Suppressor macrophage treated with lipopolysaccharide for 1 hour (primary cell): ENCODE measurements at regions not wholly inside any gene's neighbourhood (a gene's known extent, or its start where the extent isn't known, plus 50 kb on each side); places are given as distances from the start of the nearest gene placed in this dataset.
"Not testable (repeated sequence)": the region's sequence is repeated elsewhere in the genome, so short reads cannot be mapped to it uniquely, and the experiment has no call there.

ENCODE experiments used
- DNase-seq, 3 donors: peaks; one replicate each; pipeline ENCODE4 v3.0.0-alpha.2; 2020 to 2022

DNA sequence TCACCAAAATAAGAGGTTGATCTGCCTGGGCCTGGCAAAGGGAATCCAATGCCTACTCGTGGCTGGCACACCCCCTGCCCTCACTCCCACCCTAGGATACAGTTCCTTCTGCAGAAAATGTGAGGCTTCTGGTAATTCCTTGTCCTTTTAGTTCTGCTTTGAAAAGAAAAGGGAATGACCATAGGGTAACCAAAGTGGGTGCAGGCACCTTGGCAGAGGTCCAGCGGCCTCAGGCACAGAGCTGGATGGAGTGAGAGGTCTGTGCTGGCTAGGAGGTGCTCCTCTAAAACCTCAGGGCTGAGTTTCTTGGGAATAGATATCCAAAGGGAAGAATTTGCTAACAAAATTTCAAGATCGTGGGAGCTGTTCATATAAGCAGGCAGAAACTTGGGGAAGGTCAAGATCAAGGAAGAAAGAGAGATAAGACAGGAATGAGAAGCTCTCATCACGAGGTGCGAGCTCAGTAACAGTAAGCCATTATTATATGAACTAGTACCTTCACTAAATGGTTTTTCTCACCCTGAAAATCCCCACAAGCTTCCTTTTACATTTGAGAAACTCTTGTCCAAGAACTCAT, 293.1 kb upstream of the LYPLAL1 start:
- DNase-seq, result no peak

DNA sequence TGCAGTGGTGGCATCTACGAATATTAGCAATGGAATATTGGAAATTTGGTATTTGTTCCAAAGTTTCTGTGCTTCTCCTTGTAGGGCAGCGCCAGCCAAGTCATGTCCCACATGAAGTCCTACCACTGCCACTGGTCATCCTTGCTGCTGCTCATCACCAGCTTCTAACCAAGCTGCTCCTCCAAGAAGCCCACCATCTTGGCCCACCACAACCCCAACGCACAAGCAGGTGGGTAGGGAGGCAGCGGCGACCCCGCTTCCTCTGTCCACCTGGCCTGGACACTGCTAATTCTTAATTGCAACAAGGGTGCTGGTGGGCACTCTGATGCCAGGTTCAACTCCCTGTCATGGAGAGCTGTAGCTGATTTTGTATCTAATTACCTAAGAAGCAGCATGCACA, 291.2 kb upstream of the LYPLAL1 start:
- DNase-seq, result no peak

DNA sequence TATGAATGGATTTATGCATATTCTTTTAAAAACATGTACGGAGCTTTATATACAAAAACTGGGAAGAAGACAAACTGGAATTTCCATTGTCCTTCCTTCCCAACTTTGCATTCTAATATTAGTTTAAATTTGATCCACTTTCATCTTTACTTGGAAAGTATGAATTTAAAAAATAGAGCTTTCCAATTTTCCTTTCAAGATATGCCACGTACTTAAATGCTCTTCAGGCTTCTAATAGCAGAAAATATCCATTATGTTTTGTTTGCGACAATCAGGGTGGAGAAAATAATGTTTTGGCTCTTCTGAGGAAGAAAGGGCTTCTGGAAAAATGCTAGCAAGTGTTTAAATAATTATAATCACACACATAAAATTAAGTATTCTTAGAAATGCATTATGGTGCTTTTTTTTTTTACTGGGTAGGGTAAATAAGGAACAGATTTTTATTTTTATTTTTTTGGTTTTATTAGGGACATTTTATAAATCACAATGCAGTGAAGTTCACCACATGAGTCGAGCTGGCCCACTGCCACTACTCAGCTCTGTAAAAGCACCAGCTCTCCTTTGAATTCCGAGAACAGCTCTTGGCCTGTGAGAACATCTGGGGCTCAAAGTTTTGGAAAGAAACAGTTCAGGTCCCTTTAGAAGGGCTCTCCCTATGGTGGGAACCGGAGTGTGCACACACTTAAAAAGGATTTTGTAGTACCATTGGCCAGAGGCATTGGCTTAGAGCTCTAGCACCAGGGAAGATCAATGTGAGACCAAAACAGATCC, 287.4 kb upstream of the LYPLAL1 start:
- DNase-seq, result no peak

GRCh38 chr1:218887141-218887925, 286.3 kb upstream of the LYPLAL1 start:
- DNase-seq, result no peak

DNA sequence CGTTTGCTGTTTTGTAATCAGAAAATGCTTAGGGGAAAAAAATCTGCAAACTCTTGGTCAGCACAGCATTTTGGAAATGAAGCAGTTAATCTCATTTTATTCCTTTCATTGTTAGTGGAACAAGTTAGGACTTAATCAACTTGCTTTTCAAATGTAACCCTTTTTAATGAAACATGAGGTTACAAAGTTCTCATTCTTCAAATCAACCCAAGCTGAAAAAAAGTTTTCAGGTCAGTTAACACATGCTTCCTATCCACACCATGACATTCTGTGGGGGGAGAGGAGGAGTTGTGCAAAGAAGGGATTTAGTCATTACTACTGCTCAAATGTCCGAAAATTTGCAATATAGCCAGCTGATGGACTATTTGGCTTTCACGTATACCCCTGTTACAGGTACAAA, 283.2 kb upstream of the LYPLAL1 start:
- no peak for DNase-seq

- DNase-seq, result no peak
Observed at GRCh38 chr1:218891577-218891976, 282.1 kb upstream of the LYPLAL1 start.

- DNase-seq, result no peak
Observed at GRCh38 chr1:218895064-218895587, 278.6 kb upstream of the LYPLAL1 start.

DNA sequence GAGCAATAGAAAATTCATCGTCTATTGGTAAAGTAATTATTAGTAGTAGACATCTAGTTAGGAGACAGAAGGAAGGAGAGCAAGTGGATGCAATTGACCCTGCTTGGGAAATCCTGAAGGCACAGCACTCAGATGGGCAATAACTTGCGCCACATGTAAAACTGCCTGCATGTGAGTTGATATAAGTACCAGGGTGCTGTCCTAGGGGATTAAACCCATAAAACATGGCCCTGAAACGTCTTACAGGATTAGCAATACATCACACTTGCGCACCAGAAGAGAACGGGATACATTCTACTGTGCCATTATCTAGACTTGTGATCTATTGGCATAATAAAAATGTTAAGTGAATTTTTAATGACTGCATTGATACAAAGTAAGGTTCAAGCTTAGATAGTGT, 277.5 kb upstream of the LYPLAL1 start:
- DNase-seq, result no peak

DNA sequence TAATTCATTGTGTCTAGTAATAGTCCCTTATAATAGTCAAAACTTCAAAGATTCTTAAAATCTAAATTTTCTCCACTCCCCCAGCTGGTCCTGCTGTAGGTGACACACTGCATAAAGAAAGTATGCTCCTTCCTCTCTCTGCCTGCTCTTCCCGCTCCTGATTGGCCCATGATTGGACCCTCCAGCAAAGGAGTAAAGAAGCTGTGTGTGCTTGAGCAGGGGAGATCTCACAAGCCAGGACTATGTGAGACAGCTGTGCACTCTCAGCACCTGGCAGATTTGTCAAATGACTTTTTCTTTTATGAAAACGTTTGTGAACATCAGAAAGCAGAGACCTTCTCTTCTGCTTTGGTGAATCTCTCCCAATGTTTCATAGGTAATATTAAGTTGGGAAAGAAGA, 274.8 kb upstream of the LYPLAL1 start:
- no peak for DNase-seq

- no peak for DNase-seq
Observed at GRCh38 chr1:218900615-218901014, 273.1 kb upstream of the LYPLAL1 start.

- DNase-seq, result no peak
Observed at GRCh38 chr1:218904416-218904815, 269.3 kb upstream of the LYPLAL1 start.

- DNase-seq, result no peak
Observed at GRCh38 chr1:218916720-218917119, 257.0 kb upstream of the LYPLAL1 start.

- DNase-seq, result no peak
Observed at GRCh38 chr1:218917656-218918055, 256.0 kb upstream of the LYPLAL1 start.

GRCh38 chr1:218925777-218926176, 247.9 kb upstream of the LYPLAL1 start:
- no peak for DNase-seq

DNA sequence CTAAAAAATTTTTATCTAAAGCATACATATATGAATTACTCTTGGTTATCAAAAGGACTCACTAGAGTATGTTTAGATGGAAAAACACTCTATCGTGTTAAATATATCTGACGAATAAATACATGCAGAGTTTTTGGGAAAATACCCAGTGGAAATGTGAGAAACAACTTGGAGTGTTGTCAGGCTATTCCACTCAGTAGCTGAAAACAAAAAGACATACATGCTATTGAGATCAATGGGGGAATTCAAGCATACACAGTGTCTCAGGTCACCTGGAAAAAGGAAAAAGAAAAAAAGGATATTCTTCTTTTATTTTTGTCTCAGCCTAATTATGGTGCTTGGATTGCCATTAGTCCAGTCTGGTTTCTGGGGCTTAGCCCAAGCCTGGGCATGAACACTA, 247.0 kb upstream of the LYPLAL1 start:
- no peak for DNase-seq

DNA sequence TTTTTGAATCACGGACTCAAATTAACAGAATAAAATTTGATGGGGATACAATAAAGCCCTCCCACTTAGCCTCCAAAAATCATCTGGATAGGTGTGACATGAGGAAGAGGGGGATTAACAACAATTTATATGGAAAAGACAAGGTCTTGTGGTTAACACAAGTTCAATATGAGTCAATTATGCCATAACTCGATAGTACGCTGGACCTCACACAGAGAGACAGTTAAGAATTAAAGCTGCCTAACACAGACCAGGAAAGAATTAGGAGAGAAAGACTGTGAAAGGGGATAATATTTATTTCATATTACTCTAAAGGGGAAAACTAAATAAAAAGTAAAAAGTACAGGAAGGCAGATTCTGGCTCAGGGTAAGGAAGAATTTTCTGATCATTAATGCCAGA, 243.7 kb upstream of the LYPLAL1 start:
- DNase-seq, result no peak

- no peak for DNase-seq
Observed at GRCh38 chr1:218930472-218931241, 243.0 kb upstream of the LYPLAL1 start.

GRCh38 chr1:218931324-218931723, 242.4 kb upstream of the LYPLAL1 start:
- no peak for DNase-seq

DNA sequence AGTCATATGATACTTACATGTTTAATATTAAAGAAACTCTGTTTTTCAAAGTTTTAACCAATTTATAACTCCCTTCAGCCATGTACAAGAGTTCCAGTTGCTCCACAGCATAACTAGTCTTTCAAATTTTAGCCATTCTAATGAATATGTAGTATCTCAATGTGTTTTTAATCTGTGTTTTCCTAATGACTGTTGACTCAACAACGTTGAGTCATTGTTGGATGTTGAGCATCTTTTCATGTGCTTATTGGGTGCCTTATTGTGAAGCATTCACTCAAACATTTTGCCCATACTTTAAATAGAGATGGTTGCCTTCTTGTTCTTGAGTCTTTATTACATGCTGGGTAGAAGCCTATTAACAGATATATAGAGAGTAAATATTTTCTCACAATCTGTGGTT, 240.2 kb upstream of the LYPLAL1 start:
- DNase-seq, result no peak

DNA sequence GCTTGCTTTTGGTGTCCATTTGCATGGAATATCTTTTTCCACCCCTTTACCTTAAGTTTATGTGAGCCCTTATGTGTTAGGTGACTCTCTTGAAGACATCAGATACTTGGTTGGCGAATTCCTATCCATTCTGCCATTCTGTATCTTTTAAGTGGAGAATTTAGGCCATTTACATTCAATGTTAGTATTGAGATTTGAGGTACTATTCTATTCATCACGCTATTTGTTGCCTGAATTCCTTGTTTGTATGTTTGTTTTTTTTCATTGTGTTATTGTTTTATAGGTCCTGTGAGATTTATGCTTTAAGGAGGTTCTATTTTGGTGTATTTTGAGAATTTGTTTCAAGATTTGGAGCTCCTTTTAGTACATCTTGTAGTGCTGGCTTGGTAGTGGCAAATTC, 238.3 kb upstream of the LYPLAL1 start:
- DNase-seq, result not testable (repeated sequence)

GRCh38 chr1:218938259-218938658, 235.4 kb upstream of the LYPLAL1 start:
- DNase-seq, result no peak

GRCh38 chr1:218939095-218939494, 234.6 kb upstream of the LYPLAL1 start:
- no peak for DNase-seq

DNA sequence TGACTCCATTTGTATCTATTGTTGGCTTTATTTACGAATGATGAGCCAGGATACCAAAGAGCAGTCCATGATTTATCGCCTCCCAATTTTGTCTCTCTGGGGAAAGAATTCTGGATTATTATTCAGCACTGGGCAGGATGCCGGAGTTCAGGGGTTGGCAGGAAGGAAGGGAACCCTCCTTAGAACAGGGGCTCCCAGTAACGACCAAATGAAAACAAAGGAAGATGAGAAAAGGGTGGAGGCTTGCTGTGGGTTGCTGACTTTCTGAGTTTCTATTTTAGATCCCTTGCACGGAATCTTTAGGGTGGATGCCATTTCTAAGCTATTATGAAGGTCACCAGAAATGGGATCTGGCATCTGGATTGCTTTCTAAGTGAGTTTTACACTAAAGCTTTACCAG, 231.2 kb upstream of the LYPLAL1 start:
- DNase-seq, result no peak
